HepG2 (cell line): ENCODE measurements at regions not wholly inside any gene's neighbourhood (a gene's known extent, or its start where the extent isn't known, plus 50 kb on each side); places are given as distances from the start of the nearest gene placed in this dataset.

Experiments
- ATAC-seq: fragments of 200-7000 bp; cut with Tn5 transposase; 3 replicates; pipeline ENCODE4 v1.9.1; 2020; ENCODE audit warnings: mild to moderate bottlenecking, moderate library complexity
- BruUV-seq: library from RNA; stranded (reverse); fragments of 400-500 nt; replicated peaks from 2 replicates; lab custom pipeline; 2021; lab: Mats Ljungman, UMichigan
- CTCF ChIA-PET: fragments of 300-600 bp; formaldehyde crosslinking; extraction: SDS; loops from one replicate; lab custom pipeline; 2021; ENCODE audit warnings: low total read pairs, inconsistent platforms, low intra/inter-chr PET ratio; lab: Yijun Ruan, JAX
- POLR2A ChIA-PET: fragments of 350-600 bp; sonication (Branson Sonifier 250); formaldehyde crosslinking; loops from one replicate; lab custom pipeline; 2020; ENCODE audit warnings: antibody characterized with exemption, inconsistent platforms; lab: Yijun Ruan, JAX
- DNase-seq: peaks from one replicate; pipeline ENCODE4 v3.0.0-alpha.2; 2015; ENCODE audit warnings: low spot score
- FAIRE-seq: peaks from 3 replicates; lab custom pipeline; 2011; peaks lifted over from hg19 to GRCh38; lab: Jason Lieb, UNC
- H2AFZ ChIP-seq: one replicate; pipeline ENCODE4 v1.6.1; 2011; ENCODE audit warnings: low read length, inconsistent platforms
- H3K27ac ChIP-seq: fragments of 300-600 bp; 3 replicates; pipeline ENCODE4 v1.8.0; 2011; ENCODE audit warnings: mixed run types, mild to moderate bottlenecking, mixed read lengths, low read length, inconsistent platforms; ENCODE audit not compliant: insufficient read depth; ENCODE audit errors: extremely low read length
- H3K27me3 ChIP-seq, 2 experiments: fragments of 200-600 bp in 1 of 2; 2 replicates in 1 of 2; 3 replicates in 1 of 2; pipeline versions ENCODE4 v1.6.0 to v1.8.0; 2011; ENCODE audit warnings: low read length in 2 of 2, mild to moderate bottlenecking in 2 of 2, moderate library complexity in 2 of 2, inconsistent platforms in 1 of 2; ENCODE audit not compliant: insufficient read depth in 2 of 2, control insufficient read depth in 1 of 2
- H3K36me3 ChIP-seq, 2 experiments: fragments of 200-600 bp in 1 of 2; replicated peaks in 1 of 2; 2 replicates in 1 of 2; 3 replicates in 1 of 2; pipeline versions ENCODE4 v1.5.1 to v1.8.0; 2011; ENCODE audit warnings: low read length in 2 of 2, inconsistent platforms in 1 of 2; ENCODE audit not compliant: insufficient read depth in 2 of 2, control insufficient read depth in 1 of 2
- H3K4me1 ChIP-seq: 2 replicates; pipeline ENCODE4 v1.5.1; 2012; ENCODE audit warnings: low read length, inconsistent platforms; ENCODE audit not compliant: insufficient read depth
- H3K4me2 ChIP-seq: 2 replicates; pipeline ENCODE4 v1.6.0; 2011; ENCODE audit warnings: low read depth, low read length, inconsistent platforms
- H3K4me3 ChIP-seq, 3 experiments: fragments of 200-600 bp in 1 of 3; sonication (generic), shearing (Covaris generic) in 1 of 3; replicated peaks in 1 of 3; 2 replicates each; pipeline ENCODE4 v1.5.1; 2011 to 2016; ENCODE audit warnings: low read length in 3 of 3, inconsistent platforms in 2 of 3, low read depth in 2 of 3, mild to moderate bottlenecking in 2 of 3, control low read depth in 1 of 3, mixed read lengths in 1 of 3; ENCODE audit not compliant: insufficient read depth in 1 of 3
- H3K79me2 ChIP-seq: one replicate; pipeline ENCODE4 v1.6.1; 2011; ENCODE audit warnings: low read length, inconsistent platforms; ENCODE audit not compliant: insufficient read depth
- H3K9ac ChIP-seq: 2 replicates; pipeline ENCODE4 v1.6.0; 2011; ENCODE audit warnings: mild to moderate bottlenecking, low read depth, low read length, inconsistent platforms; ENCODE audit not compliant: insufficient read depth
- H3K9me3 ChIP-seq: 2 replicates; pipeline ENCODE4 v1.5.1; 2012; ENCODE audit warnings: mild to moderate bottlenecking, low read length
- H4K20me1 ChIP-seq: 2 replicates; pipeline ENCODE4 v1.6.0; 2011; ENCODE audit warnings: inconsistent platforms, mild to moderate bottlenecking, low read length, moderate library complexity; ENCODE audit not compliant: insufficient read depth
- RARG ChIP-seq: sonication (generic); formaldehyde crosslinking; IDR thresholded peaks from 2 replicates; pipeline ENCODE4 v1.4.0; 2020; ENCODE audit warnings: low read depth, mild to moderate bottlenecking, missing genetic modification reagents
- REL ChIP-seq: sonication (generic); formaldehyde crosslinking; conservative IDR thresholded peaks from 2 replicates; pipeline ENCODE4 v1.8.0; 2022; ENCODE audit warnings: mild to moderate bottlenecking, missing genetic modification reagents, moderate library complexity
- SP5 ChIP-seq: IDR thresholded peaks from 2 replicates; pipeline ENCODE4 v1.6.1; 2016; ENCODE audit warnings: low read depth, borderline replicate concordance
- ZKSCAN1 ChIP-seq: fragments of 150-350 bp; IDR thresholded peaks from 2 replicates; pipeline ENCODE4 v1.6.1; 2014; ENCODE audit warnings: low read length
- ZNF460 ChIP-seq: sonication (generic); formaldehyde crosslinking; IDR thresholded peaks from 2 replicates; pipeline ENCODE4 v1.5.1; 2020; ENCODE audit warnings: missing genetic modification reagents, mild to moderate bottlenecking, borderline replicate concordance
- ZNF615 ChIP-seq: sonication (generic); formaldehyde crosslinking; IDR thresholded peaks from 2 replicates; pipeline ENCODE4 v1.5.0; 2020; ENCODE audit warnings: mild to moderate bottlenecking, missing genetic modification reagents, borderline replicate concordance
- WGBS: methylation state at CpG from one replicate; pipeline ENCODE4 v1.1.6; 2017; ENCODE audit warnings: low lambda C conversion rate; 5-methylcytosine and 5-hydroxymethylcytosine counted together
- in situ Hi-C: cut with HindIII; loops from 2 replicates; pipeline ENCODE4 v1.10.0; 2017; ENCODE audit warnings: low pct_unique_long_range_greater_than_20kb; ENCODE audit not compliant: extremely low pct_ligation_motif_present
- intact Hi-C: fragments of 100-400 bp; cut with micrococcal nuclease; formaldehyde crosslinking; loops from one replicate; pipeline ENCODE4 v1.10.0; 2022; ENCODE audit not compliant: unreplicated experiment
- TF ChIP-seq, protein P1 (sequence below): sonication (generic); formaldehyde crosslinking; IDR thresholded peaks from 2 replicates; pipeline ENCODE4 v1.5.1; 2020; ENCODE audit warnings: missing genetic modification reagents, mild to moderate bottlenecking, borderline replicate concordance
- TF ChIP-seq, protein P2 (sequence below): sonication (generic); formaldehyde crosslinking; IDR thresholded peaks from 2 replicates; pipeline ENCODE4 v1.4.0; 2020; ENCODE audit warnings: mild to moderate bottlenecking, missing genetic modification reagents, borderline replicate concordance
- TF ChIP-seq, protein P3 (sequence below): sonication (generic); formaldehyde crosslinking; IDR thresholded peaks from 2 replicates; pipeline ENCODE4 v1.5.0; 2020; ENCODE audit warnings: missing genetic modification reagents, mild to moderate bottlenecking, borderline replicate concordance

DNA sequence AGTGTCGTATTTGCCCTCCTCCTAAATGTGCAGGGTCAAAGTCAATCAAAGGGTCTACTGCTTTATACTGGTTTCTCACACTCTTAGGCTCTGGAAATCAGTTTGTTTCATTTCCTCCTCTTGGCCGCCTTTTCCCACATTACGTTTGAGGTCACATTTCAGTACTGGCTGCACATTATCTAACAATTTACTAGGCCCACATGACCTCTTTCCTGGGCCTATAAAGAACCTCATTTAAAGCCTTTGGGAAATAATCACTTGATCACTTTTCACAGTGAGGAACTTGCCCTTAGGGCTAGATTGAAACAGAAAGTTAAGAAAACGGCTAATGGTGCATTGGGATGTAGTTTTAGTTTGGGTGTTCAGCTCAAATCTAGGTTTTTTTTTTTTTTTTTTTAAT, 497.5 kb downstream of the RERGL start:
- Histone ChIP-seq H3K9me3 (peaks cover 6% of the 10 kb centered on the region; the same call in 1 of the 2 replicates), H3K4me3 (no peak overlapping the region), H3K4me2 (no peak overlapping the region), H3K79me2 (no peaks in the 10 kb centered on the region), H3K9ac (no peak overlapping the region), H3K27ac (no peak overlapping the region), H2AFZ (no peak overlapping the region), H3K4me1 (no peaks in the 10 kb centered on the region), H3K36me3 (no peaks in the 10 kb centered on the region), H4K20me1 (no peaks in the 10 kb centered on the region), H3K27me3 (no peaks in the 10 kb centered on the region)
- POLR2A ChIA-PET, result no interaction called here
- in situ Hi-C loops (no loop called here), intact Hi-C loops (no loop called here)
- CTCF ChIA-PET, result no interaction called here
- WGBS, result 39% methylated on average over 4 of the region's 4 CpGs
- no TSS peak for BruUV-seq
- no peak for DNase-seq
- FAIRE-seq, result no peak
- no peak for ATAC-seq
- TF ChIP-seq ZNF460, result no peak
- TF ChIP-seq, protein P1, sequence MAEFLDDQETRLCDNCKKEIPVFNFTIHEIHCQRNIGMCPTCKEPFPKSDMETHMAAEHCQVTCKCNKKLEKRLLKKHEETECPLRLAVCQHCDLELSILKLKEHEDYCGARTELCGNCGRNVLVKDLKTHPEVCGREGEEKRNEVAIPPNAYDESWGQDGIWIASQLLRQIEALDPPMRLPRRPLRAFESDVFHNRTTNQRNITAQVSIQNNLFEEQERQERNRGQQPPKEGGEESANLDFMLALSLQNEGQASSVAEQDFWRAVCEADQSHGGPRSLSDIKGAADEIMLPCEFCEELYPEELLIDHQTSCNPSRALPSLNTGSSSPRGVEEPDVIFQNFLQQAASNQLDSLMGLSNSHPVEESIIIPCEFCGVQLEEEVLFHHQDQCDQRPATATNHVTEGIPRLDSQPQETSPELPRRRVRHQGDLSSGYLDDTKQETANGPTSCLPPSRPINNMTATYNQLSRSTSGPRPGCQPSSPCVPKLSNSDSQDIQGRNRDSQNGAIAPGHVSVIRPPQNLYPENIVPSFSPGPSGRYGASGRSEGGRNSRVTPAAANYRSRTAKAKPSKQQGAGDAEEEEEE (CRISPR knock-in tag), result no peak
- TF ChIP-seq REL, result no peak

DNA sequence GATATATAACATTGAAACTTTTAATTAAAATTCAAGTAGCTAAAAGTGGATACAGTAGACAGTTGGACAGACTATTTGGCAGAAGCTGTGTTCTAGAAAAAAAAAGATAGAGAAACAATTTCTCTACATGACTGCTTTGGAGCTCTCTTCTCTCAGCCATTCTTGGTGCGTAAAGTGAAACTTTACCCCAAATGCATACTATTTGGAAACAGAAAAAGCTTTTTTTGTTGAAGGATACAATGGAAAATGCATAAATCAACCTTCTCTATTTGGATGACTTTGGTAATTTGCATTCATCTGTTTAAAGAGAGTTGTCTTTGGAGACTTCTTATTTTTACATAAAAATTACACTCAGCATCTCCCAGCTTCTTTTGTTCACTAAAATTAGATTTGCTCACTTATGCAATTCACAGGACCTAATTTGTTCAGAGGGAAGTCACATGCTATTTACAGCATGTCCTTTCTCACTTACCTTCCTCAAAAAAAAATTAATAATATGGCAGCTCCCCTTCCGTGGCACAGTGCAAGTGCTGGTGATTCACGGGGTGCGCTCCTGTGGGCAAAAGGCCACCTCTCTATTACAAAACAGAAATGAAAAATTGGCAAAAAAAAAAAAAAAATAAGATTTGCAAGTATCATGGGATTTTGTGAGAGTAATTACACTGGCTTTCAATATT, 498.9 kb downstream of the RERGL start:
- Histone ChIP-seq H3K9ac (no peak overlapping the region), H3K27ac (no peak overlapping the region), H3K4me3 (no peak overlapping the region), H3K36me3 (no peaks in the 10 kb centered on the region), H3K9me3 (peaks cover 6% of the 10 kb centered on the region; the same call in 1 of the 2 replicates), H3K27me3 (no peaks in the 10 kb centered on the region), H4K20me1 (no peaks in the 10 kb centered on the region), H3K79me2 (no peaks in the 10 kb centered on the region), H2AFZ (no peak overlapping the region), H3K4me1 (no peaks in the 10 kb centered on the region), H3K4me2 (no peak overlapping the region)
- CTCF ChIA-PET, result no interaction called here
- POLR2A ChIA-PET, result no interaction called here
- 37% methylated on average over 4 of the region's 4 CpGs for WGBS
- in situ Hi-C loops (no loop called here), intact Hi-C loops (no loop called here)
- no peak for ATAC-seq
- FAIRE-seq, result no peak
- BruUV-seq, result no TSS peak
- no peak for DNase-seq
- TF ChIP-seq, protein P2, sequence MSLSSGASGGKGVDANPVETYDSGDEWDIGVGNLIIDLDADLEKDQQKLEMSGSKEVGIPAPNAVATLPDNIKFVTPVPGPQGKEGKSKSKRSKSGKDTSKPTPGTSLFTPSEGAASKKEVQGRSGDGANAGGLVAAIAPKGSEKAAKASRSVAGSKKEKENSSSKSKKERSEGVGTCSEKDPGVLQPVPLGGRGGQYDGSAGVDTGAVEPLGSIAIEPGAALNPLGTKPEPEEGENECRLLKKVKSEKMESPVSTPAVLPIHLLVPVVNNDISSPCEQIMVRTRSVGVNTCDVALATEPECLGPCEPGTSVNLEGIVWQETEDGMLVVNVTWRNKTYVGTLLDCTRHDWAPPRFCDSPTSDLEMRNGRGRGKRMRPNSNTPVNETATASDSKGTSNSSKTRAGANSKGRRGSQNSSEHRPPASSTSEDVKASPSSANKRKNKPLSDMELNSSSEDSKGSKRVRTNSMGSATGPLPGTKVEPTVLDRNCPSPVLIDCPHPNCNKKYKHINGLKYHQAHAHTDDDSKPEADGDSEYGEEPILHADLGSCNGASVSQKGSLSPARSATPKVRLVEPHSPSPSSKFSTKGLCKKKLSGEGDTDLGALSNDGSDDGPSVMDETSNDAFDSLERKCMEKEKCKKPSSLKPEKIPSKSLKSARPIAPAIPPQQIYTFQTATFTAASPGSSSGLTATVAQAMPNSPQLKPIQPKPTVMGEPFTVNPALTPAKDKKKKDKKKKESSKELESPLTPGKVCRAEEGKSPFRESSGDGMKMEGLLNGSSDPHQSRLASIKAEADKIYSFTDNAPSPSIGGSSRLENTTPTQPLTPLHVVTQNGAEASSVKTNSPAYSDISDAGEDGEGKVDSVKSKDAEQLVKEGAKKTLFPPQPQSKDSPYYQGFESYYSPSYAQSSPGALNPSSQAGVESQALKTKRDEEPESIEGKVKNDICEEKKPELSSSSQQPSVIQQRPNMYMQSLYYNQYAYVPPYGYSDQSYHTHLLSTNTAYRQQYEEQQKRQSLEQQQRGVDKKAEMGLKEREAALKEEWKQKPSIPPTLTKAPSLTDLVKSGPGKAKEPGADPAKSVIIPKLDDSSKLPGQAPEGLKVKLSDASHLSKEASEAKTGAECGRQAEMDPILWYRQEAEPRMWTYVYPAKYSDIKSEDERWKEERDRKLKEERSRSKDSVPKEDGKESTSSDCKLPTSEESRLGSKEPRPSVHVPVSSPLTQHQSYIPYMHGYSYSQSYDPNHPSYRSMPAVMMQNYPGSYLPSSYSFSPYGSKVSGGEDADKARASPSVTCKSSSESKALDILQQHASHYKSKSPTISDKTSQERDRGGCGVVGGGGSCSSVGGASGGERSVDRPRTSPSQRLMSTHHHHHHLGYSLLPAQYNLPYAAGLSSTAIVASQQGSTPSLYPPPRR (CRISPR knock-in tag), result no peak
- TF ChIP-seq, protein P3, sequence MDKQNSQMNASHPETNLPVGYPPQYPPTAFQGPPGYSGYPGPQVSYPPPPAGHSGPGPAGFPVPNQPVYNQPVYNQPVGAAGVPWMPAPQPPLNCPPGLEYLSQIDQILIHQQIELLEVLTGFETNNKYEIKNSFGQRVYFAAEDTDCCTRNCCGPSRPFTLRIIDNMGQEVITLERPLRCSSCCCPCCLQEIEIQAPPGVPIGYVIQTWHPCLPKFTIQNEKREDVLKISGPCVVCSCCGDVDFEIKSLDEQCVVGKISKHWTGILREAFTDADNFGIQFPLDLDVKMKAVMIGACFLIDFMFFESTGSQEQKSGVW, result no peak
- TF ChIP-seq ZKSCAN1, result no peak
- TF ChIP-seq SP5 (CRISPR knock-in tag), result no peak
- no peak for TF ChIP-seq RARG (CRISPR knock-in tag)
- TF ChIP-seq ZNF615, result no peak
